GM21447 (cell line): ENCODE measurements at regions not wholly inside any gene's neighbourhood (a gene's known extent, or its start where the extent isn't known, plus 50 kb on each side); places are given as distances from the start of the nearest gene placed in this dataset.

ENCODE experiments used
- ATAC-seq: cut with Tn5 transposase; IDR thresholded peaks from one replicate; pipeline ENCODE4 v1.9.1; 2021; ENCODE audit not compliant: unreplicated experiment

DNA sequence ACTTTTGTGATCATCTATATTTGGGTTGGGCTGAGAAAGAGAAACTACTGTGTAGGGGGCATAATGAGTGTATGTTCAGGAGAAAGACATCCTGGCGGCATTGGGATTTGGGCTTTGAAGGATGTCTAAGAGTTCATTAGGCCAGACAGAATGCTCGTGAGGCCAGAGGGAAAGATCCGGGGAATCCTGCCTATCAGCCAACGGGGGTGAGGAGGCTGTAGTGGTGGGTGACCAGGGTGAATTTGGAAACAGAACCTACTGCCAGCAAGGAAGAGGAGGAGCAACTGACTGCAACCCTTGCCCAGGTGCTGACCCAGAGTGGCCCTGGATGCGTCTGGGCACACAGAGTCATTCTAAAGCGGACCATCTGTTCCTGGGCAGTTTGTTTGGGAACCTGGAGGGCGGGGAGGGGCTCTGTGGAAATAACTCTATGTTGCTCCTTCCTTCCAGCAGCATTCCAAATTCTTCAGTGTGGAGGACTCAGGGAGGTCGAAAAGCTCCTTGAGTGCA lies 56.9 kb upstream of the ECE1 start:
- no peak for ATAC-seq

DNA sequence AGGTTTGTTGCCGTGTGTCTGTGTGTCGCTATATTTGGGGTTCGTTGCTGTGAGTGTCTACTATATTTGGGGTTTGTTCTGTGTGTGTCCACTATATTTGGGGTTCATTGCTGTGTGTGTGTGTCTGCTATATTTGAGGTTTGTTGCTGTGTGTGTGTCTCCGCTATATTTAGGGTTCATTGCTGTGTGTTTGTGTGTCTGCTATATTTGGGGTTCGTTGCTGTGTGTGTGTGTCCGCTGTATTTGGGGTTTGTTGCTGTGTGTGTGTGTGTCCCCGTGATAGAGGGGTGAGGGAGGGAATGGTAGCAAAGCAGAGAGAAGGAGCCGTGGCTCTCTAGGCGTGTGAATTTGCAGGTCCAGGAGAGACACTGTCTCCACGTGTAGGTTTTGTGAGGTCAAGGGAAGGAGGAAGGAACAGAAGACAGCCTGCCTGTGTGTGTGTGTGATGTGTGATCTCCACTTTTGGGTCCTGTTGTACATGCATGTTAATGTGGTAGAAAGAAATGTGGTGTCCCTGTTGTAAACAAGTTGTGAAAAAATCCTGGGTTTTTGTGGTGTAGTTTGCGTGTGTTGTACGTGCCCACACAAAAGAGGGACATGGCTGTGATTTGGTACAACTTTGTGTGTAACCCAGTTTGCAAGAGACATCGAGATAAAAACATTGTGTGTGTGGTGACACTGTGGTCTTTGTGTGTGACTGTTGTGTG lies 56.3 kb upstream of the ECE1 start:
- ATAC-seq: no peak

GRCh38 chr1:21344750-21345443 lies 54.6 kb upstream of the ECE1 start:
- peak; percentile 12 for ATAC-seq

GRCh38 chr1:21344098-21344749 lies 54.0 kb upstream of the ECE1 start:
- no peak for ATAC-seq

DNA sequence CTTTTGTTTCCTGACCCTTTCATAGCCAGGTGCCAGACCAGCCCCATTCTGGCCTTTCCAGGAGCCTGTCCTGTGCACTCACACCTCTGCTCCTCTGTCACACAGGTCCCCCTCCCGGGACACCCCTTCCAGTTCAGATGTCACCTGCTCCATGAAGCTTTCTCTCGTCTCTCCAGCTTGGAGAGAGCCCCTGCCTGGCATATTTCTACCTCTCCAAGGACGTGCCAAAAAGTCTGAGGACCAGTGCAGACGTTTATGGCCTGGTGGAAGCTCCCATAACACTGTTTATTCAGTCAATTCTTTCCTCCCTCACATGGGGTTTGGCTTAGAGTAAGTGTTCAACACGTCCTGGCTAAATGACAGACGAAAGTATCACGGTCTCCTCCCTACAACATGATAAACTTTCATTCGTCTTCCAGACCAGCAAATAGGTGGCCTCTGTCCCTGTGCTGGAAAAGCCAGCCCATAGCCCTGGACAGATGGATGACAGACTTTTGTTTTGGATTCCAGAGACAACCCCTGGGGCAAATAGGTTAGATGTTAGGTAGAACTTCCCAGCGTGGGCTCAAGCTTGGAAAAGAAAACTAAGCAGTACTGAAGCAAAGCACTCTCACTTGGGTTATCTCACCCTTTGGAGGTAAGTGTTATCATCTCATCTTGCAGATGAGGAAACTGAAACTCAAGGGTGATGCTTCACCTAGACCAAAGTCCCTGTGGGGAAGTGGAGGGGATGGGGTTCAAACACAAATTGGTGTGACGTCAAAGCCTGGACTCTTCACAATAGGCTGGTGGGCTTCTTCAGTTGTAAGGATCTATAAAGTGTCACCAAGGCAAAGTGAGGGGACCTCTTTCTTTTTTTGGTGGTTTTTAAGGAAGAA lies 52.9 kb upstream of the ECE1 start:
- no peak for ATAC-seq

DNA sequence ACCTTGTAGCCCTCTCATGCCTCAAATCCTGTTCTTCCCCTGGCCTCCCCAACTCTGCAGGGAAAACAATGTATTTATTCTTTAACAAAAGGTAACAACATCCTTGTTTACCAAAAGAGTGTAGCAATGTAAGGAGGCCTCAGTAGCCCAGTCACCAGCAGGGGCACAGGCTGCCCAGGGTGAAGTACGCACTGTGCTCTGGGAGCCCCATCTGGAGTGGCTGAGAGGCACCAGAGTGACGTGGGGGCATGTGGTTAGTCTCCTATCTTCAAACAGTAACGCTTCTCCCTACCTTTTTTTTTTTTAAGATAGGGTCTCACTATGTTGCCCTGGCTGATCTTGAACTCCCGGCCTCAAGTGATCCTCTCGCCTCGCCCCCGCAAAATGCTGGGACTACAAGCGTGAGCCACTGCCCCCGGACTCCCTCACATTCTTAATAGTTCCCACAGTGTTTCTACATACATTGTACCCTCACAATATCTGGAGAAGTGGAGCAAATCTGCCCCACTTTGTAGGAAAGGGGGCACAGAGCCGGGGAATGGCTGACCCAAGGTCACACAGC lies 51.3 kb upstream of the ECE1 start:
- no peak for ATAC-seq

DNA sequence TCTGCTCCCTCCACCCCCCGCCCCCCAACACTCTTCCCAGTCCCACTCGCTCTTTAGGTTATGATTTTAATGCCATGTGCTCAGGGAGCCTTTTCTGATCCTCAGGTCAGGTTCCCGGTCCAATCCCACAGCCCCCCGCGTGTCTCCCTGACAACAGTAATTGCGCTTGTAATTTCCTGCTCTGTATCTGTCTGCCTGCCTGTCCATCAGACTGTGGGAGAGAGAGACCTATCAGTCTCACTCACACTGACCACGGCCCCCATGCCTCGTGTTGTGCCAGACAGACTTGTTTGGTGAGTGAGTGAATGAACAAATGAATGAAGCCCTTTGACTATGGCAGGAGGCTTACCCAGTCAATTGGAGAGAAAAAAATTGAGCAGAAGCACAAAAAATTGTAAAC lies 50.8 kb upstream of the ECE1 start:
- ATAC-seq: no peak

- no peak for ATAC-seq
Observed at GRCh38 chr1:21340230-21340945, 50.1 kb upstream of the ECE1 start.
